ENCODE measurements at regions not wholly inside any gene's neighbourhood (a gene's known extent, or its start where the extent isn't known, plus 50 kb on each side); places are given as distances from the start of the nearest gene placed in this dataset.

DNA sequence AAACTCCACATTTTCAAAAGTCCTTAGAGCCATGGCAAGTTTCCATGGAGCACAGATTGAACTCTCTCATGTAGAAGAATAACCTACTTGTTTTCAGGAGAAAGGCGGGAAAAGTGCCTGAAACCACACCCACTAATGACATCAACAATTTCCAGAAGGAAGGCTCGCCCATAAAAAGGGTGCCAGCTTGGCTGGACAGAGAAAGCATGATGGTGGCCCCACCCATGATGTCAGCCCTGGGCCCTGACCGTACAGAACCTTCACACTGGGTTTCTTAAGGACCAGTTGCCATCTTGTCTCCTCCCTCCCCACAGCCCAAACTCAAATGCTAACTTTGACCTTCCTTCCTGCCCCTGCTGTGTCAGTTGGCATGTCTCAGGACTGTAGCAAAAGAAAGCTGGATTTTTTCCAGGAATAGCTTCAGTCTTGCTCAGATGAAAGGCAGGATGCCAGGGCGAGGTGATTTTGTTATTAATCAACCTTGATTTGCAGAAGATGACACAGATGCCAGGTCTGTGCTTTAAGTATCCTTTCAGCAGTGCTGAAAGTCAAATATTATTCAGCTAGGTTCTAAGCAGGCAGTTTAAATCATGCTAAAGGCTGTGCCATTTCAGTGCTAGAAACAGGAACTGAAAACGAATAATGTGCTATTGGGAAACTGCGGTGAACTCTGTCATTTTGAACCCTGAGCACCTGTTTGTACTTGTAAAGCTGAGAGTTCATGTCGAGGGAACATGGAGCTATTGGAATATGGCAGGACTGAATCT lies 89.5 kb upstream of the RFC3 start:
- TF ChIP-seq, protein P1, sequence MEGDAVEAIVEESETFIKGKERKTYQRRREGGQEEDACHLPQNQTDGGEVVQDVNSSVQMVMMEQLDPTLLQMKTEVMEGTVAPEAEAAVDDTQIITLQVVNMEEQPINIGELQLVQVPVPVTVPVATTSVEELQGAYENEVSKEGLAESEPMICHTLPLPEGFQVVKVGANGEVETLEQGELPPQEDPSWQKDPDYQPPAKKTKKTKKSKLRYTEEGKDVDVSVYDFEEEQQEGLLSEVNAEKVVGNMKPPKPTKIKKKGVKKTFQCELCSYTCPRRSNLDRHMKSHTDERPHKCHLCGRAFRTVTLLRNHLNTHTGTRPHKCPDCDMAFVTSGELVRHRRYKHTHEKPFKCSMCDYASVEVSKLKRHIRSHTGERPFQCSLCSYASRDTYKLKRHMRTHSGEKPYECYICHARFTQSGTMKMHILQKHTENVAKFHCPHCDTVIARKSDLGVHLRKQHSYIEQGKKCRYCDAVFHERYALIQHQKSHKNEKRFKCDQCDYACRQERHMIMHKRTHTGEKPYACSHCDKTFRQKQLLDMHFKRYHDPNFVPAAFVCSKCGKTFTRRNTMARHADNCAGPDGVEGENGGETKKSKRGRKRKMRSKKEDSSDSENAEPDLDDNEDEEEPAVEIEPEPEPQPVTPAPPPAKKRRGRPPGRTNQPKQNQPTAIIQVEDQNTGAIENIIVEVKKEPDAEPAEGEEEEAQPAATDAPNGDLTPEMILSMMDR (IDR thresholded peaks at IDR 0.05; ENCODE audit: extremely low read depth, insufficient read depth, missing control alignments): no peak
- DNase-seq (ENCODE audit: low spot score): peak; percentile 36
- in situ Hi-C loops (cut with MboI; ENCODE audit: low pct_unique_long_range_greater_than_20kb, low sequenced_read_pairs, unreplicated experiment): loop anchor here (10.0 kb wide), 1 partner anchor 184 kb away; no protein-coding TSS in a partner anchor

DNA sequence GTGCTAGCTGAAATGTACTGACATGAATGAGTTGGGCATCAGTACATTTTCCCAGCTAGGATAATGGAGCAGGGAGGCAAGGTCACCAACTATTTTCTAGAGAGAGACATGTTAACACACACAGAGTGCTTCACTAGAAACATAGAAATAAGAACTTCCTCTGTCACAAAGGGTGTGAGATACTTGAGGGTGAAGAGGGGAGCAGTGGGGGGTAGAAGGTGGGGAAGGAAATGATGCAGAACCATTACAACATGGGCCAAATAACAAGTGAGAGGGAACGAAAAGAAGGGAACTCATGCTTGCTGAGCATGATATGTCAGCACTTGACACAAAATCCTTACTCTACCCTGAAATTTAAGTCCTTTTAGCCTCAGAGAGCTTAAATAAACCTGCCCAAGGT lies 87.8 kb upstream of the RFC3 start:
- in situ Hi-C loops (cut with MboI; ENCODE audit: low pct_unique_long_range_greater_than_20kb, low sequenced_read_pairs, unreplicated experiment): no loop called here
- TF ChIP-seq, protein P1 (IDR thresholded peaks at IDR 0.05; ENCODE audit: extremely low read depth, insufficient read depth, missing control alignments): no peak
- no peak for DNase-seq (ENCODE audit: low spot score)

DNA sequence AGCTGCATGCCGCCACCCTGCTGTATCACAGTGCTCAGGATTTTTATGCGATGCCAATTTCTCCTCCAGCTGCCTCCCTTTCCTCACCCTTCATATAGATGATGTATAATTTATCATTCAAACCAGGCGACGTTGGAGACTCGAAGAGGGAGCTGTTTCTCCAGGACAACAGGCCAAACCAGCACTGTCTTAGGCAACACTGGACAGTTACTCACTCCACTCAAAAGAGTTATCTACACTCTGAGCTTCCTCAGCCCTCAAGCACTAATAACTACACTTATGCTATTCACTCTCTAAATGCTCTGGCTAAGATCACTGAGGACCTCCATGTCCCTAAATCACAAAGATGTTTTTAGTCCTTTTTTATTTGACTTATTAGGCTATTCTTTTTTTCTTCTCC lies 87.3 kb upstream of the RFC3 start:
- no peak for DNase-seq (ENCODE audit: low spot score)
- TF ChIP-seq, protein P1 (IDR thresholded peaks at IDR 0.05; ENCODE audit: extremely low read depth, insufficient read depth, missing control alignments): no peak
- in situ Hi-C loops (cut with MboI; ENCODE audit: low pct_unique_long_range_greater_than_20kb, low sequenced_read_pairs, unreplicated experiment): no loop called here

DNA sequence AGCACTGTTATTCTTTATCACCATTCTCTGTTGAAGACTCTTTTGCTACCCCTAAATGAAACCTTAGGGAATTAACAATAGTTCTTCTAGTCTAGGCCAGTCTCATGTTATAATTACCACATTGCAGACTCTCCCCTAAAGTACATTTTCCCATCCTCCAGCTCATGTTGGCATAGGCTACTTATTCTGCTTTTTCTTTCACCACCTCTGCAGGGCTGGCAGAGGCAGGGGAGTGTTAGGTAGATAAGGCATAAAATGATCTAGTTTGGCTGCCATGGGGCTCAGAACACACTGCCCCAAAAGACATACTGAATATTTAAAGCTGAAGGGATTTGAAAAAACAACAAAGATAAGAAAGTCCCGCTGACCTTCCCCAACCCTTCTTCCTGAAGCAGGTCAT lies 82.7 kb upstream of the RFC3 start:
- in situ Hi-C loops (cut with MboI; ENCODE audit: low pct_unique_long_range_greater_than_20kb, low sequenced_read_pairs, unreplicated experiment): no loop called here
- TF ChIP-seq, protein P1 (IDR thresholded peaks at IDR 0.05; ENCODE audit: extremely low read depth, insufficient read depth, missing control alignments): no peak
- no peak for DNase-seq (ENCODE audit: low spot score)

DNA sequence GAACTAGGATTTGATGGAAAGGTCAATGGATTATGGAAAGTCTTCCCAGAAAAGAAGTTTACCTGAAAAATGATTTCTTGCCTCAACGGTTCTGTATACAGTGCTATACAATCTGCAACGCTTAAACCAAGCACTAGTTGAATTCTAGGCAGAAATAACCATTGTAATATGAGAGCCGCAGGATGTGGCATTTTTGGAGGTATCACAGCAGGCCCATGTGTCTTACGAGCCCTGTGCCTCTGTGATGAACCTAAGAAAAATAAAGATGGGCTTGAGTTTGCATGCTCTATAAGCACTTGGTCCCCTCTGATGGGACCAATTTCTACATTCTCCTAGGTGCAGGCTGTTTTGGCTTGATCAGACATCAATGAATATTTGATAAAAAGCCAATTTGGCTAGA lies 78.7 kb upstream of the RFC3 start:
- in situ Hi-C loops (cut with MboI; ENCODE audit: low pct_unique_long_range_greater_than_20kb, low sequenced_read_pairs, unreplicated experiment): no loop called here
- TF ChIP-seq, protein P1 (IDR thresholded peaks at IDR 0.05; ENCODE audit: extremely low read depth, insufficient read depth, missing control alignments): no peak
- no peak for DNase-seq (ENCODE audit: low spot score)

DNA sequence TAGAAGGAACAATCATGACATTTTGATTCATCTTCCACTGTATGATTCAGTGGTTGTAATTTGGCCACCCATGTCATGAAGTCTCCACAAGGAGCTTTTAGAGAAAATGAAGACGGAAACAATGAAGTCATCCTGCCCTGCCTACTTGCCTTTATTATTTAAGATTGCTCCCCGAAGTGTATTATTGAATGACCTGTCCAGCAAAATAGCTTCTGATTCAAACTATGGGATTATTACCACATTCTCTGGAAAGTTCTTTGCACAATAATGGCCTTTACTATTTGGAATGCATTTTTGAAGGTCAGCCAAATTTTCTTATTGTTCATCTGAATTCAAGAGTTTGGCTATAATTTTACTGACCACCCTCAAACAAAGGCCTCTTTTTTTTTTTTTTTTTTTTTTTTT lies 77.8 kb upstream of the RFC3 start:
- in situ Hi-C loops (cut with MboI; ENCODE audit: low pct_unique_long_range_greater_than_20kb, low sequenced_read_pairs, unreplicated experiment): no loop called here
- DNase-seq (ENCODE audit: low spot score): no peak
- TF ChIP-seq, protein P1 (IDR thresholded peaks at IDR 0.05; ENCODE audit: extremely low read depth, insufficient read depth, missing control alignments): no peak
